Natural killer cell (primary cell): ENCODE measurements at regions not wholly inside any gene's neighbourhood (a gene's known extent, or its start where the extent isn't known, plus 50 kb on each side); places are given as distances from the start of the nearest gene placed in this dataset.
"Not testable (repeated sequence)": the region's sequence is repeated elsewhere in the genome, so short reads cannot be mapped to it uniquely, and the experiment has no call there.

ENCODE experiments used
- ATAC-seq, 3 donors: fragments of 150-1000 bp in 2 of 3; fragments of 200-7000 bp in 1 of 3; cut with Tn5 transposase; 1 replicate in 1 of 3; 2 replicates in 2 of 3; pipeline ENCODE4 v1.10.0; 2021; ENCODE audit warnings: mild to moderate bottlenecking in 2 of 3, moderate library complexity in 2 of 3
- DNase-seq, 2 donors: peaks; one replicate each; pipeline versions ENCODE4 v3.0.0 to v3.0.0-alpha.2; 2013 to 2021; ENCODE audit warnings: mixed read lengths in 1 of 2
- H3K27ac ChIP-seq: one replicate; pipeline ENCODE4 v1.5.1; 2013; ENCODE audit warnings: mild to moderate bottlenecking, low read length
- H3K27me3 ChIP-seq: one replicate; pipeline ENCODE4 v1.6.1; 2013; ENCODE audit warnings: low read length; ENCODE audit not compliant: control insufficient read depth, insufficient read depth
- H3K36me3 ChIP-seq: one replicate; pipeline ENCODE4 v1.6.1; 2013; ENCODE audit warnings: low read length; ENCODE audit not compliant: control insufficient read depth, insufficient read depth
- H3K4me1 ChIP-seq: one replicate; pipeline ENCODE4 v1.6.1; 2013; ENCODE audit warnings: low read length; ENCODE audit not compliant: control insufficient read depth, insufficient read depth
- H3K4me3 ChIP-seq: one replicate; pipeline ENCODE4 v1.5.1; 2013; ENCODE audit warnings: low read length
- H3K9me3 ChIP-seq: one replicate; pipeline ENCODE4 v1.6.1; 2013; ENCODE audit warnings: low read length; ENCODE audit not compliant: control insufficient read depth, insufficient read depth
- H3K27ac Mint-ChIP-seq, 2 donors: one replicate each; pipeline ENCODE4 v1.8.0; 2022; ENCODE audit warnings: mild to moderate bottlenecking in 2 of 2, mixed read lengths in 2 of 2, moderate library complexity in 1 of 2
- H3K27me3 Mint-ChIP-seq, 2 donors: one replicate each; pipeline ENCODE4 v1.8.0; 2022; ENCODE audit warnings: low read depth in 2 of 2, mixed read lengths in 2 of 2
- H3K36me3 Mint-ChIP-seq: one replicate; pipeline ENCODE4 v1.8.0; 2022; ENCODE audit warnings: mixed read lengths
- H3K4me1 Mint-ChIP-seq, 2 donors: one replicate each; pipeline ENCODE4 v1.8.0; 2022; ENCODE audit warnings: mixed read lengths in 2 of 2
- H3K4me3 Mint-ChIP-seq: one replicate; pipeline ENCODE4 v1.8.0; 2022; ENCODE audit warnings: mild to moderate bottlenecking, moderate library complexity, mixed read lengths
- H3K9me3 Mint-ChIP-seq, 2 donors: one replicate each; pipeline ENCODE4 v1.8.0; 2022; ENCODE audit warnings: mixed read lengths in 2 of 2
- WGBS: methylation state at CpG from one replicate; pipeline ENCODE4 v1.1.7; 2013; ENCODE audit warnings: missing lambda C conversion rate; ENCODE audit not compliant: insufficient coverage; 5-methylcytosine and 5-hydroxymethylcytosine counted together
- intact Hi-C: fragments of 100-400 bp; cut with micrococcal nuclease; formaldehyde crosslinking; loops from one replicate; pipeline ENCODE4 v1.14.2; 2022

DNA sequence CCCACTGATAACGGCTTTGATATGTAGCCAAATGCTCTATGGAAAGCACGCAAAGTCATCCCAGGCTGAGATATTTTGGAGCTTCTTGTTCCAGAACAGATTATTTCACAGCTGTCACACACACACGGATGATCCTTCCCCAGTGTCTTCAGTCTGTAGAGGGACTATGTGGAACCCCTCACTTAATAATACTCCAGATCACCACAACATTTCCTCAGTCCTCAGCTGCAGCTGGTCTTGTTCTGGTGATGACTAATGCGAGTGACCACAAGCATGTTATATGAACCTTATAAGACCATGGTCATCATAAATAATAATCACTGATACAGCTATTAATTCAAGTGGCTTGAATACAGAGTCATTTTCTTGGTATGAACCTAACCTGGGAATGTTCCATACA is 490.7 kb downstream of the RPIA start:
- H3K4me1 ChIP-seq, H3K27ac Mint-ChIP-seq, H3K9me3 ChIP-seq, H3K27me3 Mint-ChIP-seq, H3K36me3 Mint-ChIP-seq, H3K27me3 ChIP-seq, H3K4me3 ChIP-seq, ATAC-seq, H3K36me3 ChIP-seq, H3K4me3 Mint-ChIP-seq, DNase-seq, H3K9me3 Mint-ChIP-seq, intact Hi-C loops, H3K4me1 Mint-ChIP-seq, H3K27ac ChIP-seq: not testable (repeated sequence)
- WGBS = 93% methylated on average over 3 of the region's 4 CpGs

DNA sequence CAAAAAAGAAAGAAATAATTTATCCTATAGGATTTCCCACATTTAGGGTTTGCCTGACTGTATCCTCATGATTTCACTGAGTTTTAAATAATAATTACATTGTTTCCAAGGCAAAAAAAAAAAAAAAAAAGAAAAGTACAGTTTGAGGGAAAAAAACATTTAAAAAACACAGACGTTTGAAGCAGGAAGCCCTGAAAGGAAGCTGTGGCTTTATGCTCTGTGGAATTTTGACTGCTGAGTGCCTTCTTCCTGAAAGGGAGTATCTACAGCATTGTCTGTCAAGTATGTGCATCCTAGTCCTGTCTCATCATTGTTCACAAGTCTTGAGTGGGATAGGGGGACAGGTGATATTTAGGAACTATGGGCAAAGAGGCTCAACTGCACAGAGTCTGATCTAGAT is 493.3 kb downstream of the RPIA start:
- H3K27ac ChIP-seq, H3K36me3 Mint-ChIP-seq, H3K27me3 ChIP-seq, H3K27ac Mint-ChIP-seq, DNase-seq, H3K27me3 Mint-ChIP-seq, H3K4me3 ChIP-seq, H3K9me3 Mint-ChIP-seq, H3K9me3 ChIP-seq, H3K4me1 Mint-ChIP-seq, H3K4me1 ChIP-seq, H3K4me3 Mint-ChIP-seq, intact Hi-C loops, ATAC-seq, H3K36me3 ChIP-seq: not testable (repeated sequence)
- WGBS = no CpG with 5 or more reads among the region's 1 CpG

DNA sequence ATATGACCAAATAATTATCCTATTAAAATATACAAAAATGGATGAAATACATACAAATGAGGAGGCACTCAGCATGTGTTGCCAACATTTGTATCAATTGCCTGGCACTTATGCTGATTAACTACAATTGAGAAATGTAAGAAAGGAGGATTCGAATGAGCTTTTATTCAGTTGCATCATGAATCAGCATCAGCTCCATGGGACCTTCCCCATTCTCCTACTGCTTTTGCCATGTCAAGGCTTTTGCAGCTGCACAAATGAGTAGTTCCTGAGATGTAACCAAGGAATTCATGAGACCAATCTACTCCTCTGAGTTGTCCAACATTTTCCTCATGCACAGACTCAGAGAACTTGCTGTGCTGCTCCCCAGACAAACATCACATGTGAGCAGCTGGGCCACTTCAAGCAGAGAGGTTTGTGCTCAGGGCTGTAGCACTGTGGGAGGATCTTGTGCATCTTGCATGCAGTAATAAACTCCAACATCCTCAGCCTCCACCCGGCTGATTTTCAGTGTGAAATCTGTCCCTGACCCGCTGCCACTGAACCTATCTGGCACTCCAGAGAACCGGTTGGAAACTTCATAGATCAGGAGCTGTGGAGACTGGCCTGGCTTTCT is 504.3 kb downstream of the RPIA start:
- H3K27ac Mint-ChIP-seq, H3K4me1 Mint-ChIP-seq, H3K9me3 ChIP-seq, ATAC-seq, H3K36me3 ChIP-seq, H3K9me3 Mint-ChIP-seq, H3K36me3 Mint-ChIP-seq, H3K4me1 ChIP-seq, H3K4me3 Mint-ChIP-seq, H3K4me3 ChIP-seq, DNase-seq, H3K27ac ChIP-seq, intact Hi-C loops, H3K27me3 ChIP-seq: not testable (repeated sequence)
- 74% methylated on average over 3 of the region's 4 CpGs for WGBS
- H3K27me3 Mint-ChIP-seq = peaks cover 5 to 16% of the 10 kb centered on the region in 2 donors

DNA sequence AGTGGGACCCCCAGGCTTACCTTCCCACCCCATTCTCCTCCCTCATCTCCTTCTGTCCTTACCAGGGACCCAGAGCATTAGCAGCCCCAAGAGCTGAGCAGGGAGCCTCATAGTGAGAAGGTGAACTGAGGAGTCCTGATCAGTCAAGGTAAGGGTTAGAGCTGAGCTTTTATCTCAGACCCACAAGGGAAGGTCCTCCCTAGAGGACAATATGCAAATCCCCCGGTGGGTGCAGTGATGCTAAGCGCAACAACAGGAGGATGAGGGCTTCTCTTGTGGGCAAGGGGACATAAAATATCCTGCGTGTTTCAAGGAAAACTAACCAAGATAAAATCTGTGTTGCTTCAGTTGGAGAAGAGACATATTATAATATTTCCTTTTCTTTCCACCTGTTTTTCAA is 505.2 kb downstream of the RPIA start:
- H3K27ac ChIP-seq, H3K27me3 ChIP-seq, H3K4me1 Mint-ChIP-seq, H3K4me3 Mint-ChIP-seq, ATAC-seq, H3K4me1 ChIP-seq, H3K4me3 ChIP-seq, DNase-seq, intact Hi-C loops, H3K9me3 Mint-ChIP-seq, H3K27ac Mint-ChIP-seq, H3K9me3 ChIP-seq, H3K36me3 Mint-ChIP-seq, H3K36me3 ChIP-seq: not testable (repeated sequence)
- WGBS = no CpG with 5 or more reads among the region's 3 CpGs
- H3K27me3 Mint-ChIP-seq = peaks cover 5 to 16% of the 10 kb centered on the region in 2 donors

DNA sequence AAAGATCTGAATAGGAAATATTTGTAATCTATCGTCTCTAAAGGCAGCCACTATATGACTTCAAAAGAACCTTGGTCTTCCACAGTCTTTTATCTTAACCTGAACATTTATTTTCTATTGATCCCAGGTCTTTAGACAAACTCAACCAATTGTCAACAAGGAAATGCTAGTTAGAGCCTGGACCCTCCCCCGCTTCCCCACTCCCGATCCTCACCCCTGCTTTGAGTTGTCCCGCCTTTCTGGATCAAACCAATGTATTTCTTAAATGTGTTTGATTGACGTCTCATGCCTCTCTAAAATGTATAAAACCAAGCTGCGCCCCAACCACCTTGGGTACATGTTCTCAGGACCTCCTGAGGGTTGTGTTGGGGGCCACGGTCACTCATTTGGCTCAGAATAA is 506.6 kb downstream of the RPIA start:
- intact Hi-C loops = not testable (repeated sequence)
- WGBS = 92% methylated on average over 3 of the region's 7 CpGs

DNA sequence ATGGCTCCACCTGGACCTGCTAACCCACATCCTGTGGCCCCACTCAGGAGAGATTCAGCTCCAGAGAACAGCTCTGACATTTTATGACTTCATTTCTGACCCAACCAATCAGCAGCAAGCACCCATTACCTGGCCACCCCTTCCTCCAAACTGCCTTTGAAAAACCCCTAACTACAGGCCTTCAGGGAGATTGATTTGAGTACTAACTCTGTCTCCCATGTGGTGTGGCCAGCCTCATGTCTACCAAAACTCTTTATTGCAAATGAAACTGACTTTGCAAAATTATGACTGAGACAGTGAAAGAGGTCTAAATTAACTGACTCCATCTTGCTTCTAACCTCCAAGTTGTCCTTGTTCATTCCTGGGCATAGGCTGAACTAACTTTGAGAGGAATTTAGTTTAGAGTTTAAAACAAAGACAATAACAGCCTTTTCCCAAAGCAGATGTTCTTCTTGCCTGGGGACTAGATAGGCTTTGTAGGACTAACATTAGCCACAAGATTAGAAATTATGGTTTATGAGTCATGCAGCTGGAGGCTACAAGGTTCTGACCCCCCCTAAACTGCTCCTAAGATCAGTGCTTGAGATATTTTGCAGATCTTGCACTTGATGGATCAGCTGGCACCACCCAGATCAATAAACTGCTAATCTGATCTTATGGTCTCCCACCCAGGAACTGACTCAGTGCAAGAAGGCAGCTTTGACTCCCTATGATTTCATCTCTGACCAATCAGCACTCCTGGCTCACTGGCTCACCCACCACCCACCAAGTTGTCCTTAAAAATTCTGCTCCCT is 508.2 kb downstream of the RPIA start:
- H3K4me1 ChIP-seq, ATAC-seq, H3K4me3 ChIP-seq, intact Hi-C loops, H3K36me3 ChIP-seq, H3K9me3 Mint-ChIP-seq, H3K36me3 Mint-ChIP-seq, DNase-seq, H3K4me3 Mint-ChIP-seq, H3K9me3 ChIP-seq, H3K27ac Mint-ChIP-seq, H3K27me3 ChIP-seq, H3K27ac ChIP-seq, H3K4me1 Mint-ChIP-seq: not testable (repeated sequence)
- H3K27me3 Mint-ChIP-seq = peaks cover 5 to 16% of the 10 kb centered on the region in 2 donors

More for the DNA sequence above, 506.6 kb downstream of the RPIA start:
- H3K4me1 ChIP-seq, H3K9me3 Mint-ChIP-seq, H3K27ac ChIP-seq, H3K36me3 Mint-ChIP-seq, DNase-seq, H3K27ac Mint-ChIP-seq, H3K4me3 Mint-ChIP-seq, H3K4me3 ChIP-seq, H3K9me3 ChIP-seq, H3K4me1 Mint-ChIP-seq, ATAC-seq, H3K27me3 ChIP-seq, H3K36me3 ChIP-seq: not testable (repeated sequence)
- peaks cover 5 to 16% of the 10 kb centered on the region in 2 donors for H3K27me3 Mint-ChIP-seq

DNA sequence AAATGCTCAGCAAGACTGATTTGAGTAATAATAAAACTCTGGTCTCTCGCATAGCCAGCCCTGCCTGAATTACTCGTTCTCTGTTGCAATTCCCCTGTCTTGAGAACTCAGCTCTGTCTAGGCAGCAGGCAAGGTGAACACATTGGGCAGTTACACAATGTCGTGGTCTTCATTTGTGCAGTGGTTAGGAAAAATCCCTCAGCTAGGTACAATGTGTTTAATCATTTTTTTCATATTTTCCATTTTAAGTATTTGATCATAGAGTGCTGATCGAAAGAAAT is 508.7 kb downstream of the RPIA start:
- H3K27me3 Mint-ChIP-seq = peaks cover 5 to 16% of the 10 kb centered on the region in 2 donors
- H3K36me3 Mint-ChIP-seq, intact Hi-C loops, H3K4me1 ChIP-seq, H3K9me3 ChIP-seq, H3K4me3 ChIP-seq, H3K36me3 ChIP-seq, H3K27ac ChIP-seq, H3K27ac Mint-ChIP-seq, H3K4me3 Mint-ChIP-seq, H3K4me1 Mint-ChIP-seq, H3K9me3 Mint-ChIP-seq, H3K27me3 ChIP-seq, ATAC-seq, DNase-seq: not testable (repeated sequence)
- 69% methylated on average over 2 of the region's 4 CpGs for WGBS

DNA sequence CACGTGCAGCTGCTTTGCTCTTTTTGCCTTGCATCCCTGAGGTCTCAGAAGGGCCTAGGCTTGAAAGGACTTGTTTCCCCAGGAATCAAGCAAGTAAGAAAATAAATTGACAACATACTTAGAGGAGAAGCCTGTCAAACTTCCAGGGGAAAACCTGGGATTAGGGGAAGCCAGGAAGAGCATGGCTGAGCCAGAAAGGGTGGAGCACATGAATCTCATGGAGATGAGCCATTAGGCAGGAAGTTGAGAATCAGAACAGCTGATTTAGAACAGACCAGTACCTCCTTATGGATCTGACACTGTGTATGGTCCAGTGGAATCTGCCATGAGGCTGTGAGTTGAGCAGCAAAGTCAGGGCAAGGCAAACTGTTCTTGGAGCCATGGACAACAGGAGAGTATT is 511.0 kb downstream of the RPIA start:
- ATAC-seq, H3K27ac ChIP-seq, H3K27me3 ChIP-seq, H3K4me1 Mint-ChIP-seq, H3K4me3 ChIP-seq, H3K27ac Mint-ChIP-seq, H3K4me3 Mint-ChIP-seq, H3K36me3 ChIP-seq, H3K9me3 Mint-ChIP-seq, H3K4me1 ChIP-seq, intact Hi-C loops, DNase-seq, H3K9me3 ChIP-seq, H3K36me3 Mint-ChIP-seq: not testable (repeated sequence)
- WGBS = 9% methylated on average over 1 of the region's 1 CpG
- peaks cover 5 to 13% of the 10 kb centered on the region in 2 donors for H3K27me3 Mint-ChIP-seq
